ENCODE measurements at regions not wholly inside any gene's neighbourhood (a gene's known extent, or its start where the extent isn't known, plus 50 kb on each side); places are given as distances from the start of the nearest gene placed in this dataset.
A peak's percentile ranks its signal among the peaks of the same experiment; 100 is the strongest.

- H3K9ac ChIP-seq (ENCODE audit: low read length in 3 of 3) = no peak overlapping the region
- H3K4me3 ChIP-seq (ENCODE audit: low read length in 3 of 3) = no peak overlapping the region
- no peaks in the 10 kb centered on the region for H3K36me3 ChIP-seq (ENCODE audit: control insufficient read depth in 2 of 3, insufficient read depth in 3 of 3, low read length in 3 of 3)
- H3K27ac ChIP-seq (ENCODE audit: low read depth in 2 of 2, low read length in 2 of 2) = no peak overlapping the region
- H3K4me1 ChIP-seq (ENCODE audit: control insufficient read depth in 2 of 3, insufficient read depth in 2 of 3, low read depth in 1 of 3, low read length in 3 of 3) = no peaks in the 10 kb centered on the region
- intact Hi-C loops (cut with DNase I) = no loop called here
- H3K9me3 ChIP-seq (ENCODE audit: control insufficient read depth in 2 of 3, insufficient read depth in 1 of 3, low read length in 3 of 3) = no peaks in the 10 kb centered on the region
- TF ChIP-seq, protein P1, sequence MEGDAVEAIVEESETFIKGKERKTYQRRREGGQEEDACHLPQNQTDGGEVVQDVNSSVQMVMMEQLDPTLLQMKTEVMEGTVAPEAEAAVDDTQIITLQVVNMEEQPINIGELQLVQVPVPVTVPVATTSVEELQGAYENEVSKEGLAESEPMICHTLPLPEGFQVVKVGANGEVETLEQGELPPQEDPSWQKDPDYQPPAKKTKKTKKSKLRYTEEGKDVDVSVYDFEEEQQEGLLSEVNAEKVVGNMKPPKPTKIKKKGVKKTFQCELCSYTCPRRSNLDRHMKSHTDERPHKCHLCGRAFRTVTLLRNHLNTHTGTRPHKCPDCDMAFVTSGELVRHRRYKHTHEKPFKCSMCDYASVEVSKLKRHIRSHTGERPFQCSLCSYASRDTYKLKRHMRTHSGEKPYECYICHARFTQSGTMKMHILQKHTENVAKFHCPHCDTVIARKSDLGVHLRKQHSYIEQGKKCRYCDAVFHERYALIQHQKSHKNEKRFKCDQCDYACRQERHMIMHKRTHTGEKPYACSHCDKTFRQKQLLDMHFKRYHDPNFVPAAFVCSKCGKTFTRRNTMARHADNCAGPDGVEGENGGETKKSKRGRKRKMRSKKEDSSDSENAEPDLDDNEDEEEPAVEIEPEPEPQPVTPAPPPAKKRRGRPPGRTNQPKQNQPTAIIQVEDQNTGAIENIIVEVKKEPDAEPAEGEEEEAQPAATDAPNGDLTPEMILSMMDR (IDR thresholded peaks at IDR 0.05; ENCODE audit: borderline replicate concordance, extremely low read depth, insufficient read depth) = no peak
- no peak for FAIRE-seq
- peak in 2 of 5 donors; percentile 22 to 39 for DNase-seq
- H3K27me3 ChIP-seq (ENCODE audit: control insufficient read depth, insufficient read depth, low read length) = no peaks in the 10 kb centered on the region
These were observed 387.0 kb upstream of the ACTRT1 start for GRCh38 chrX:128439159-128439558.

DNA sequence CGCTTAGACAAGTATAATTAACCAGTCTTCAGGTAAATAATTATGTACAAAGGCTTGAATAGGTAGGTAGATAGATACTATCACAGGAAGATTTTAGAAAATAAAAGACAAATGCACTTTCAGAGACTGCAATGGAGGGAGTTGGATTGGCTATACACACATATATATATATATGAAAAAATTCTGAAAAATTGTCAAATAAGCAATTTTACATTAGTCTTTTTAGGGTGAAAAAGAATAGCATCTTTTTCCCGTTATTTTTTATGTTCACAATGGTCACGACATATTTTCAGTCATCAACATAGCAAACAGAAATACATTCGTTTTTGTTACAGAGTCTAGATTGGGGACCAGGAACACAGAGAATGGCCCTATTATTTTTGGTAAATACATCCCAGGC lies 385.9 kb upstream of the ACTRT1 start:
- H3K36me3 ChIP-seq (ENCODE audit: control insufficient read depth in 2 of 3, insufficient read depth in 3 of 3, low read length in 3 of 3) = no peaks in the 10 kb centered on the region
- DNase-seq = no peak
- H3K27me3 ChIP-seq (ENCODE audit: control insufficient read depth, insufficient read depth, low read length) = no peaks in the 10 kb centered on the region
- no peak overlapping the region for H3K9ac ChIP-seq (ENCODE audit: low read length in 3 of 3)
- H3K9me3 ChIP-seq (ENCODE audit: control insufficient read depth in 2 of 3, insufficient read depth in 1 of 3, low read length in 3 of 3) = no peaks in the 10 kb centered on the region
- FAIRE-seq = no peak
- no peak overlapping the region for H3K27ac ChIP-seq (ENCODE audit: low read depth in 2 of 2, low read length in 2 of 2)
- no peaks in the 10 kb centered on the region for H3K4me1 ChIP-seq (ENCODE audit: control insufficient read depth in 2 of 3, insufficient read depth in 2 of 3, low read depth in 1 of 3, low read length in 3 of 3)
- TF ChIP-seq, protein P1 (IDR thresholded peaks at IDR 0.05; ENCODE audit: borderline replicate concordance, extremely low read depth, insufficient read depth) = no peak
- no peak overlapping the region for H3K4me3 ChIP-seq (ENCODE audit: low read length in 3 of 3)
- intact Hi-C loops (cut with DNase I) = no loop called here

DNA sequence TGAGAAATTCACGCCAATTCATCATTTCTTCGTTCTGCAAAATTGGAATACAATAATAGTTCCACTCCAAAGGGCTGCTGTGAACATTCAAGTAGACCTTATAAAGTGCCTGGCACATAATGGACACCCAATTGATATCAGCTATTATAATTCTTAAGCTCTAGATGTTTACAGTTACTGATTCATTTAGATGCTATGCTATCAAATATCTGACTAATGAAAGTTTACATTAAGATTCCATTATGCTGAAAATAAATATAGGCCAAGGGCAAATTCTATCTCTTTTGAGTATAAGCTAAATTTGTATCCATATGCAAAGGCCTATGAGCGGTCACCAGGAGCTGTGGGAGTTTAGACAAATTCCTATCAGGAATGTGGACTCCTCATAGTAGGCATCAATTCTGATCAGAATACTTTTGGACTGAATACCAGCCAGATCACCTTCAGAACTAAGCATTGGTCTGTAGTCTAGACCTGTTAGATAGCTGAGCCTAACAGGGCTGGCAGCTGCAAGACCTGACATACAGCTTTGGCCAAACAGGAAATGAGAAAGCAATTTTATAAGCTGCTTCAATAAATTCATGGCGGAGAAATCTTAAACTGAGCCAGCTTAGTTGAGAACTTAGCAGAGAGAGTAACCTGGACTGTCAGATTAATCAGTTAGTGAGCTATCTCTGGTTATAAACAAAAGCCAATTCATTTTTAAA lies 384.3 kb upstream of the ACTRT1 start:
- Histone ChIP-seq H3K27me3 (ENCODE audit: control insufficient read depth, insufficient read depth, low read length) (no peaks in the 10 kb centered on the region), H3K4me1 (ENCODE audit: control insufficient read depth in 2 of 3, insufficient read depth in 2 of 3, low read depth in 1 of 3, low read length in 3 of 3) (no peaks in the 10 kb centered on the region), H3K4me3 (ENCODE audit: low read length in 3 of 3) (no peak overlapping the region), H3K27ac (ENCODE audit: low read depth in 2 of 2, low read length in 2 of 2) (no peak overlapping the region), H3K9ac (ENCODE audit: low read length in 3 of 3) (no peak overlapping the region), H3K36me3 (ENCODE audit: control insufficient read depth in 2 of 3, insufficient read depth in 3 of 3, low read length in 3 of 3) (no peaks in the 10 kb centered on the region), H3K9me3 (ENCODE audit: control insufficient read depth in 2 of 3, insufficient read depth in 1 of 3, low read length in 3 of 3) (no peaks in the 10 kb centered on the region)
- FAIRE-seq (no peak), DNase-seq (no peak)
- TF ChIP-seq, protein P1 (IDR thresholded peaks at IDR 0.05; ENCODE audit: borderline replicate concordance, extremely low read depth, insufficient read depth) = no peak
- intact Hi-C loops (cut with DNase I) = no loop called here

DNA sequence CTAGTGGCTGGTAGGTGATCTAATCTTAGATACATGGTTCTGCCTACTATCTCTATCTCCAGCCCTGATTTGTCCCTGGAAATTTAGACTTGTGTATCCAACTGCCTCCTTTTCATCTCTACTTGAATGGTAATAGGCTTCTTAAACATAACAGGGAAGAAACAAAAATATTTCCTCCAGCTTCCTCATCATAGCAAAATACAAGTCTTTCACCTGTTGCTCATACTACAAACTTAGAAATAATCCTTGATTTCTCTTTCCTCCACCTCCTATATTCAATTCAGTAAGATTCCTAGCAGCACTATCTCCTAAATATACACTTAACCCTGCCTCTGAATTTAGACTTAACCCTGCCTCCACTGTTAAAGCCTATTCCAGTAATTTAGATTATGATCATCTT lies 373.3 kb upstream of the ACTRT1 start:
- no peak overlapping the region for H3K9ac ChIP-seq (ENCODE audit: low read length in 3 of 3)
- intact Hi-C loops (cut with DNase I) = no loop called here
- H3K4me1 ChIP-seq (ENCODE audit: control insufficient read depth in 2 of 3, insufficient read depth in 2 of 3, low read depth in 1 of 3, low read length in 3 of 3) = no peaks in the 10 kb centered on the region
- no peaks in the 10 kb centered on the region for H3K27me3 ChIP-seq (ENCODE audit: control insufficient read depth, insufficient read depth, low read length)
- DNase-seq (no peak), FAIRE-seq (no peak)
- TF ChIP-seq, protein P1 (IDR thresholded peaks at IDR 0.05; ENCODE audit: borderline replicate concordance, extremely low read depth, insufficient read depth) = no peak
- no peak overlapping the region for H3K4me3 ChIP-seq (ENCODE audit: low read length in 3 of 3)
- H3K27ac ChIP-seq (ENCODE audit: low read depth in 2 of 2, low read length in 2 of 2) = no peak overlapping the region
- no peaks in the 10 kb centered on the region for H3K36me3 ChIP-seq (ENCODE audit: control insufficient read depth in 2 of 3, insufficient read depth in 3 of 3, low read length in 3 of 3)
- H3K9me3 ChIP-seq (ENCODE audit: control insufficient read depth in 2 of 3, insufficient read depth in 1 of 3, low read length in 3 of 3) = no peaks in the 10 kb centered on the region

All from kidney (tissue), 13 donors.